Islet of Langerhans (tissue), 1 donor: ENCODE measurements at regions not wholly inside any gene's neighbourhood (a gene's known extent, or its start where the extent isn't known, plus 50 kb on each side); places are given as distances from the start of the nearest gene placed in this dataset.

Experiments used
- FAIRE-seq: peaks from one replicate; lab custom pipeline; 2011; peaks lifted over from hg19 to GRCh38; lab: Jason Lieb, UNC

GRCh38 chr4:82005158-82005557, 368.6 kb downstream of the HNRNPD start:
- no peak for FAIRE-seq

- FAIRE-seq: no peak
Observed at GRCh38 chr4:81997313-81997712, 376.5 kb downstream of the HNRNPD start.

GRCh38 chr4:81990898-81991297, 382.9 kb downstream of the HNRNPD start:
- no peak for FAIRE-seq

GRCh38 chr4:81990211-81990610, 383.6 kb downstream of the HNRNPD start:
- FAIRE-seq: no peak

- FAIRE-seq: no peak
Observed at GRCh38 chr4:81989202-81989601, 384.6 kb downstream of the HNRNPD start.

- no peak for FAIRE-seq
Observed at GRCh38 chr4:81988178-81988577, 385.6 kb downstream of the HNRNPD start.

- no peak for FAIRE-seq
Observed at GRCh38 chr4:81984746-81985145, 389.0 kb downstream of the HNRNPD start.

GRCh38 chr4:81982846-81983540, 390.8 kb downstream of the HNRNPD start:
- no peak for FAIRE-seq

GRCh38 chr4:81981218-81981617, 392.6 kb downstream of the HNRNPD start:
- no peak for FAIRE-seq

GRCh38 chr4:81974523-81974922, 399.3 kb downstream of the HNRNPD start:
- FAIRE-seq: no peak

GRCh38 chr4:81971637-81972381, 402.0 kb downstream of the HNRNPD start:
- no peak for FAIRE-seq

GRCh38 chr4:81971061-81971460, 402.7 kb downstream of the HNRNPD start:
- FAIRE-seq: no peak

GRCh38 chr4:81970454-81970853, 403.3 kb downstream of the HNRNPD start:
- no peak for FAIRE-seq

GRCh38 chr4:81966676-81967075, 407.1 kb downstream of the HNRNPD start:
- FAIRE-seq: no peak

GRCh38 chr4:81965911-81966310, 407.9 kb downstream of the HNRNPD start:
- no peak for FAIRE-seq

- no peak for FAIRE-seq
Observed at GRCh38 chr4:81965454-81965853, 408.3 kb downstream of the HNRNPD start.

- no peak for FAIRE-seq
Observed at GRCh38 chr4:81963763-81964020, 410.1 kb downstream of the HNRNPD start.

GRCh38 chr4:81963015-81963762, 410.6 kb downstream of the HNRNPD start:
- no peak for FAIRE-seq

- FAIRE-seq: no peak
Observed at GRCh38 chr4:81960961-81961360, 412.8 kb downstream of the HNRNPD start.

GRCh38 chr4:81954271-81954670, 419.5 kb downstream of the HNRNPD start:
- FAIRE-seq: no peak

GRCh38 chr4:81951891-81952455, 421.8 kb downstream of the HNRNPD start:
- FAIRE-seq: no peak

GRCh38 chr4:81946996-81947395, 426.8 kb downstream of the HNRNPD start:
- no peak for FAIRE-seq
